SIG-M5 (cell line): ENCODE measurements at regions not wholly inside any gene's neighbourhood (a gene's known extent, or its start where the extent isn't known, plus 50 kb on each side); places are given as distances from the start of the nearest gene placed in this dataset.

ENCODE experiments used
- DNase-seq: peaks from one replicate; lab custom pipeline; 2025; lab: John Stamatoyannopoulos, UW

DNA sequence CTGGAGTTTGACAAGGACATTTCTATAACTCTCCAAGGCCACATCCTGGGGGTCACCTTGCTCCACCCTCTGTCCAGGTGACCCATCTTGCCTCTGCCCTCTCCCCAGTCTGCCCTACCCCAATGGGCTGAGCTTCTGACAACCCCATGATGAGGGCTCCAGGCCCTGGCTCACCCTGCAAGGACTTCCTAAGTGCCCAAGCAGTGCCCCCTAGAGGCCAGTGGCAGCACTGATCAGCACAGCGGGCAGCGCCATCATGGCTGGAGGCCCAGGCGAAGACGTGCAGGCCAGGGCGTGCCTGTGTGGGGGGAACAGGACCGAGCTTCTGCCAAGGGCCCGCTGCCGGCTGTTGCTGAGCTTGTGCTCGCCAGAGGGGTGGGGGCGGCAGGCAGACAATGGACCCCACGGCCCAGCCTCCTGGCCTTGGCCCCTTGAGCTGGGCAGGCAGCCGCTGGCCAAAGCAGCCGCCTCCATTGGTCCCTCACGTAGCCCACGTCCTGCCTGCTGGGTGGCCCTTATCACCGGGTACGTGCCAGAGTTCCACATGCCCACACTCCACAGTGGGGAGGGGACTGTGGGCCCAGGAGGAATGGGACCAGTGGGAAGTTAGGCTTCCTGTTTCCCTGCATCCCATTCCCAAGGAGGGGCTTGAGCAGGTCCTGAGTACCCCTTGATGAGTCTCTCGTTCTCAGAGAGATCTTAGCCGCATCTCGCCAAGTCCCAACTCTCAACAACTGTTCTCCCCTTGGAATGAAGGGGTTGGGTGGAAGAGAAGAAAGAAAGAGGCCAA is 64.3 kb downstream of the MRPL14 start:
- DNase-seq, result no peak

DNA sequence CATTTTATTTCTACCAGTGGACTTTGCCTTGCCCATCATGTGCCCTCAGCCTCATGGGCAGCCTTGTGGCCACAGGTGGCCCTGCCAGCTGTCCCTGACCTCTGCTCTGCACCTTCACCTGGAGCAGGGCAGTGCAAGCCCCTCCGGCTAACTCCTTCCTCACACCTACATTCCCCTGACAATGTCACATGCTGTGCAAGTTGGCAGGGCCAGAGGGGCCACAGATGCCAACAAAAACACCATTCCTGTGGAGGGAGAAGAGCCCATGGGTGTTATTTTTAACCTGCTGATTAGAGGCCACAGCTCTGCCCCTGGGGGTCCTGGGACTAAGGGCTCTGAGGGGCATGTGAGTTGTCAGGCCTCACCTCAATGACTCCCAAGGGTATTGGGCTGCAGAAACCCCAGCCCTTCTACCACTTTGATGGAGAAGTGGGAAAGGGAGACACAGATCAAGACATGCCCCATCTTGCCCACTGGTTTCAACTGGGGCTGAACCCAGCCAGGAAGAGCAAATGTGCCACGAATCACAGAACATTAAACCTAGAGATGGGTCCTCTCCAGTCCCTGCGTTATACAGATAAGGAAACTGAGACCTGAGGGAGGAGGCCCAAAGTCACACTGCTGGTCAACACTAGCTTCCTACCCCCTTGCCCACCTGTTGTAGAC is 65.0 kb downstream of the MRPL14 start:
- DNase-seq, result no peak

DNA sequence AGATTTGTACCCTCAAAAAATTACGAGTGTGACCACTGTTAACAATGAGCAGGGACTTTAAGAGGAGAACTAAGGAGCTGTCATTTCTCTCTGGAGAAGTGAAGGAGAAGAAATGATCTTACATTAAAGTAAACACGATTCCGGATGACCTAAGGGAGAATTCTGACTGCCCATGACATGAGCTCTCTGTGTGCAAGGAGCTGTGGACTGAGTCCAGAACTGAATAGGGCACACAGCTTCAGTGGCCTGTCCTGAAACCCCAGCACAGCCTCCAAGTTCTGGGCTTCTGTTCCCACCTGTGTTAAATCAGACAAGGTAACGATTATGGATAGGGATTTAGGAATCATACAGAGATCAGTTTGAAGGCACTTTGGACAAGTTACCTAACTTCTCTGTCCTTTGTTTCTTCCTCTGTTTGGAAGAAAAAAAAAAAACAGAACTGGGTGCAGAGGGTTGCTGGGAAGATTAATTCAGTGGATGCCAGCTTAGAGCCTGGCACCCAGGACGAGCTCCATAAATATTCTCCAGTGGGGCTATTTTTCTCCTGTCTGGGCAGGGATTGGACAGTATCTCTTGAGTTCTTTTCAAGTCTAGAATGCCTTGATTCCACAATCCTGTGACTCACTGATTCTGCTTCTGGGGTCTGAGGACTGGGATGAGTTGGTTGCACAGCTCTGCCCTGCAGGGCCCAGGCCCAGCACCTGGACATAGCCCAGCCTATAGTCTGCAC is 65.7 kb downstream of the MRPL14 start:
- no peak for DNase-seq

- no peak for DNase-seq
These were observed 66.5 kb downstream of the MRPL14 start for GRCh38 chr6:44060612-44061374.

GRCh38 chr6:44059359-44060346 is 67.6 kb downstream of the MRPL14 start:
- DNase-seq, result no peak

DNA sequence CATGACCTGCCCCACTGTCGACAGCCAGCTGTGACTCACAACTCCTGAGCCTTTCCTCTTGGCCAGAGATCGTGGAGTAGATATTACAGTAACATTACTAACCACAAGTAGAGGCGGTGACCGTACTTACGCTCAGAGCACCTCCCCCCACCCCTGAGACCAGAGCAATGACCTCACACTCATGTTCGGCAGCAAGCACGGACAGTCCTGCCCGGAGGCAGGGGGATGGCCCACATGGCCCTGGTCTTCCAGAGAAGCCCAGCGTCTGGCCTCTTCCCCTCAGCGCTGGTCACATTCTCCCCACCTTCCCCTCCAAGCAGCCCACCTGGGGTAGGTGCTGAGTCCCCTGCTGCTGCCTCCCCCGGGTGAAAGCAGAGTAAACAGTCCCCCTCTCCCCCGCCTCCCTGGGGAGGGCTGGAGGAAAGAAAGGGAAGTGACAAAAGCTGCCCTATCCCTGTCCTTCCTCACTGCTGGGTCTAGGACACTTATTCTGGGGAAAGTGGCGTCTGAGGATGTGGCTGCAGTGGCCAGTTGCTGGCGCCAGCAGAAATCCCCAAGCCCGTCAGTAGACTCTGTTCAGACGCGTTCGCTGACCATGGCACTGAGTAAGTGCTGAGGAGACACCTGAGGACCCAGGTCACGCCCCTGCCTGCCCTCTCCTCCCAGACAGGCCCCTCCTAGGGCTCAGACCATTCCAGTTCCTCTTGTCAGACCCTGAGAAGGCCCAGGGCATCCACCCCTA is 68.5 kb downstream of the MRPL14 start:
- DNase-seq, result no peak

GRCh38 chr6:44057931-44058616 is 69.2 kb downstream of the MRPL14 start:
- no peak for DNase-seq

DNA sequence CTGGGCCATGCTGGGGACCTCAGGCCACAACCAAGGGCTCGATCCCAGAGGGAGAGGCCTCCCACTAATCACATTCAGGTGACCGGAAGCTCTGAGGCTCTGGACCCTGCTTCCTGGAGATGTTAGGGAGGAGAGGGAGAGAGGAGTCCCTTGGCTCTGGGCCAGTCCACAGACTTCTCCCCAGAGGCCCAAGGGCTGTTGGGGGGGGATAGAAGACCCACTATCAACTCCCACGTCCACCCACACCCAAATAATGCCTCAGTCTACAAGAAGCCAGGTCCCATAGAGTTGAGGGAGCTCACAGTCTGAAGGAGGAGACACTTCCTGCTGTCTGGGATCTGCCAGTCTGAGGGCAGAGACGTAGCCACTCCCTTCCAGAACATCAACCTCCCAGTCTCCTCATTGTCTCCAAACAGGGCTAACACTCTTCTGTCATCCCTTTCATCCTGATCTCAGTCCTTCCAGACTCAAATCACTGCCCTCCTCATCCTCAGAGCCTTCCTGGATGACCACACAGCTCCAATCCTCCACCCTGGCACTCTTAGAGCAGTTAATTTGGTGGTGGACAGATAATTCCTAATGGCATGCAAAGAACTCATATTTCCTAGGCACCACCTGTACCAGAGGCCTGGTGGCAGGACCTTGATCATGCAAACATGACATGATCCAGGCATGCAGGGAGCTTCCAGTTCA is 69.9 kb downstream of the MRPL14 start:
- DNase-seq, result no peak

GRCh38 chr6:44056392-44057237 is 70.6 kb downstream of the MRPL14 start:
- no peak for DNase-seq

DNA sequence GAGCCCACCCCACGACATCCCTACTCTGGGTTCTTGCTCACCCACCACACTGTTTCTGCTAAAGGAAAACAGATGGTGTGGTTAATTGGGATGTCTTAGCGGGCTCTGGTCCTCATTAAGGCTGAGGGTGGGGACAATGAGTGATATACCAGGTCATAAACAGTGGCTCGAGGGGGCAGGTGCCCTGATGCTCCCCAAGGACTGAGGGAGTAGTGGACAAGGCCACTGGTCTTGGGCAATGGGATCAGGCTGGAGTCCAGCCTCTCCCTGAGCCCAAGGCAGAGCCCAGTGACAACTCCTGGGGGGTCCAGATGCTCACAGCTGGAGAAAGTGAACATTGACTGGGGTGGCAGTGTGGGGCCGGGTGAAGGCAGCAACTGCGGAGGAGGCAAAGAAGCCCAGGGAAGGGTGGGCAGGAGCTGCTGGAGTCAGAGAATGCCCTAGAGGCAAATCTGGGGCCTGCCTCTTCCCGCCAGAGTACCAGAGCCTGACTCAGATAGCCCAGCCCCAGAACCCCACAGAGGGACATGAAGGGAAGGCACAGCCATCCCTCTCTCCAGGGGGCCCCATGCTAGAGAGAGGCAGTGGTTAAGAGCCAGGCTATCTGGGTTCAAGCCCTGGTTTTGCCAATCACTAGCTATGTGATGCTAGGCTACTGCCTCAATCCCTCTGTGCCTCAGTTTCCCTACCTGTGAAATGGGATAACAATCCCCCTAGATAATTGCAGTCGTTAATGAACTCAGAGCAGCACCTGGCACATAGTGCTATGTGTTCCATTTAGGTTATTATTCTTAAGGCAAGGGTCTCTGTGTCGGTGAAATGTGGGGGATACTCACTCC is 72.3 kb downstream of the MRPL14 start:
- no peak for DNase-seq

DNA sequence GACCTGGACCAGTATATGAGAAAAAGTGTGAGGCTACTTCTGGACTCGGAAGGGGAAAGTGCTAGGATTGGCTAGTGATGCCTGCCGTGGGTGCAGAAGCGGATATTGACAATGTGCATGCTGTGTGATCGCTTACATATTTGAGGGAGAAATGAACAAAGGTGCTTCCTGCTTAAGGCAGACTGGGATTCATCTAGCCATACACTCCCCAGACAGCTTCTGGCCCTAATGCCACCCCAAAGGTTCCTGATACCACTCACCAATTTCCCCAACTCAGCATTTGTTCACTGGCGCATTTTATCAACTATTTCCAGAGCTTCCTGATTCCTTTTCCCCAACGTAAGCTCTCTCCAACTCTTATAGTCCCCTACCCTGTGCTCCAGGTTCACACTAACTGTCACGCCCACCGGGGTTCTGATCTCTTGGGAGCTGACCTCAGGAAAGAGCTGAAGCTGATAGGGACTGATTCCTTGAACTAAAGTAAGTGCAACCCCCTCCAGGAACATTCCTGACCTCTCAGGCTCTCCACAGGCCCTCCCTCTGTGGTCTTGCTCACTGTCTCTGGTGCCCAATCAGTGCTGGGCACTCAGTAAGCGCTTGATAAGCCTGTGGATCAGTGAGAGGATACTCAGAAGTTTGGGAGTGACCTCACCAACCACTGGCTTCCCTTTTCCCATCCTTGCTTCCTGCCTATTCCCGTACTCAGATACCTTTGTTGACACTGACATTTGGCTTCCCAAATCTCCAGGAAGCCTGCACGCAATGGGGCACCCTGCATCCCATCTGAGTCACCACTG is 73.3 kb downstream of the MRPL14 start:
- DNase-seq, result no peak

DNA sequence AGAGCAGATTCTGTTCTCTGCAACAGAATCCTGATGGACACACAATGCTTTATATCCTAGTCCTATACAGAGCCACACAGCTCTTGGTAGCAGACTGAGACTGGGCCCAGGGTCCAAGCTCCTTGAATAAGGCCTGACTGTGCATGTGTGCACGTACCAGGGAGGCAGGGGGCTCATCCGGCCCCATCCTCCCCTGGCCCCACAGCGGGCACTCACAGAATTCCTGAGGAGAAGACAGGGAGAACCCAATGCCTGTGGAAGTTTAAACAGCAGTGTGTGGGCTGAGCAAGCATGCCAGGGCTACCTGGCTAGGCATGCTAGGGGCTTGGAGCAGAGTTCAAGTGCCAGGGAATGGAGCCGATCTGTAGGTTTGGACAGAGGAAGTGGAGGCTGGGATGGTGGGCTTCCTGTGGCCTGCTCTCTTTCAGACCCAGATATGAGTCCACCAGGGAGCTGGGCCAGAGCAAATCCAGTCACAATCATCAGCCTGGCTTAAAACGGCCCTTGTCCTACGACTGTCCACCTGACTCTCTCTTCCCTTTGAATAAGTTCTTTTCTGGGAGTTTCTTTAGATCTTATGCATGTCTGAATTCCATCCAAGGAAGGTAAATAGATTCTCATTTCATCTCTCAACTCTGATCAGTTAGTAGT is 74.0 kb downstream of the MRPL14 start:
- no peak for DNase-seq

- no peak for DNase-seq
These were observed 74.7 kb downstream of the MRPL14 start for GRCh38 chr6:44052419-44053023.

DNA sequence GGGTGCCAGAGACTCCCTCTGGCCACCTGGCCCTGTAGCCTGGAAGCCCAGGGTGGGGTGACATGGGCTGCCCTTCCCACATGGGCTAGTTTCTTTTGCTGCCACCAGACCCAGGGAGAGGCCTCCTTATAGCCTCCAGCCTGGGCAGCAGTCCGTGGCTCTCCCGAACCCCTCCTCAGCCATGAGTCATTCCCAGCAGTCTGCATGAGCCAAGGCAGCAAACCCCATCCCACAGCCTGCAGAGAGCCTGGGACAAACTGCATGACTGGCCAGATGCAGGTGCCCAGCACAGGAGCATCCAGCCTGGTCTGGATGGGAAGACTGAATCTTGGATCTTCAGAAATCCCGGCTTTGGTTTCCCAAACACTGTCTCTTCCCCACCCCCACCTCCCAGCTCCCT is 75.7 kb downstream of the MRPL14 start:
- no peak for DNase-seq

- DNase-seq, result no peak
These were observed 76.3 kb downstream of the MRPL14 start for GRCh38 chr6:44050872-44051505.
